Esophagus muscularis mucosa (tissue), 4 donors: ENCODE measurements at regions not wholly inside any gene's neighbourhood (a gene's known extent, or its start where the extent isn't known, plus 50 kb on each side); places are given as distances from the start of the nearest gene placed in this dataset.
A peak's percentile ranks its signal among the peaks of the same experiment; 100 is the strongest.
"Not testable (repeated sequence)": the region's sequence is repeated elsewhere in the genome, so short reads cannot be mapped to it uniquely, and the experiment has no call there.

Experiments
- DNase-seq: peaks from one replicate; pipeline ENCODE4 v3.0.0-alpha.2; 2017; ENCODE audit errors: extremely low spot score
- H3K27ac ChIP-seq, 4 donors: fragments of 200-600 bp; sonication (generic); replicated peaks in 1 of 4; 1 replicate in 3 of 4; 2 replicates in 1 of 4; pipeline ENCODE4 v1.5.1; 2016 to 2019; ENCODE audit warnings: mild to moderate bottlenecking in 1 of 4
- H3K27me3 ChIP-seq, 4 donors: fragments of 200-600 bp; sonication (generic); one replicate each; pipeline versions ENCODE4 v1.5.1 to v1.6.0; 2016 to 2019
- H3K36me3 ChIP-seq, 4 donors: fragments of 200-600 bp; sonication (generic); one replicate each; pipeline ENCODE4 v1.5.1; 2016 to 2019
- H3K4me1 ChIP-seq, 4 donors: fragments of 200-600 bp; sonication (generic); one replicate each; pipeline ENCODE4 v1.5.1; 2016 to 2019
- H3K4me3 ChIP-seq, 4 donors: fragments of 200-600 bp; sonication (generic); 1 replicate in 2 of 4; 2 replicates in 2 of 4; pipeline ENCODE4 v1.5.1; 2016 to 2019; ENCODE audit warnings: mild to moderate bottlenecking in 4 of 4, moderate library complexity in 1 of 4
- H3K9me3 ChIP-seq, 4 donors: fragments of 200-600 bp; sonication (generic); 1 replicate in 3 of 4; 2 replicates in 1 of 4; pipeline ENCODE4 v1.5.1; 2016 to 2019
- CTCF ChIP-seq, 3 experiments: fragments of 200-600 bp in 2 of 3; fragments of 450-650 bp in 1 of 3; sonication (generic) in 2 of 3; IDR thresholded peaks; one replicate each; pipeline ENCODE4 v1.5.1; 2017 to 2019; ENCODE audit warnings: antibody characterized with exemption in 3 of 3, mild to moderate bottlenecking in 2 of 3, moderate library complexity in 1 of 3
- EP300 ChIP-seq: sonication (generic); formaldehyde crosslinking; IDR thresholded peaks from one replicate; pipeline ENCODE4 v1.6.1; 2017; ENCODE audit warnings: antibody characterized with exemption
- POLR2A ChIP-seq: fragments of 450-650 bp; IDR thresholded peaks from one replicate; pipeline ENCODE4 v1.6.1; 2017; ENCODE audit warnings: antibody characterized with exemption, moderate library complexity, mild to moderate bottlenecking, low read depth
- POLR2AphosphoS5 ChIP-seq, 2 donors: sonication (generic); formaldehyde crosslinking; IDR thresholded peaks; one replicate each; pipeline ENCODE4 v1.6.1; 2017; ENCODE audit warnings: antibody characterized with exemption in 2 of 2
- WGBS: methylation state at CpG from one replicate; pipeline ENCODE4 v1.1.5; 2018; 5-methylcytosine and 5-hydroxymethylcytosine counted together
- intact Hi-C: fragments of 100-400 bp; cut with DNase I; formaldehyde crosslinking; loops from one replicate; pipeline ENCODE4 v1.15.1; 2023

- Histone ChIP-seq H3K27ac (no peak overlapping the region), H3K27me3 (no peaks in the 10 kb centered on the region), H3K9me3 (no peaks in the 10 kb centered on the region), H3K36me3 (no peaks in the 10 kb centered on the region), H3K4me3 (no peak overlapping the region), H3K4me1 (no peaks in the 10 kb centered on the region)
- 93% methylated on average over 1 of the region's 1 CpG for WGBS
- intact Hi-C loops, result loop anchor here (5.0 kb wide), 1 partner anchor 245 kb away; no protein-coding TSS in a partner anchor
- TF ChIP-seq POLR2A (no peak), EP300 (no peak), CTCF (IDR thresholded peaks at IDR 0.05) (no peak), POLR2AphosphoS5 (IDR thresholded peaks at IDR 0.05) (no peak)
- peak; percentile 50 for DNase-seq
Measured at GRCh38 chr16:88192601-88193000, 190.2 kb upstream of the ZNF469 start.

- not testable (repeated sequence) for H3K4me3 ChIP-seq, H3K27ac ChIP-seq, H3K36me3 ChIP-seq, H3K9me3 ChIP-seq, H3K27me3 ChIP-seq, H3K4me1 ChIP-seq
- intact Hi-C loops, result loop anchor here (5.0 kb wide), 1 partner anchor 243 kb away; no protein-coding TSS in a partner anchor
- WGBS, result 44% methylated on average over 13 of the region's 15 CpGs
- DNase-seq, result peak; percentile 92
- TF ChIP-seq POLR2AphosphoS5 (IDR thresholded peaks at IDR 0.05) (peak in 1 of 2 donors; percentile 27), CTCF (IDR thresholded peaks at IDR 0.05) (peak; percentile 64 to 70 (median 69))
Measured at GRCh38 chr16:88193706-88194396, 188.9 kb upstream of the ZNF469 start.

- TF ChIP-seq POLR2A (no peak), EP300 (no peak), POLR2AphosphoS5 (IDR thresholded peaks at IDR 0.05) (no peak), CTCF (IDR thresholded peaks at IDR 0.05) (no peak)
- peak; percentile 90 for DNase-seq
- no peak overlapping the region for H3K4me3 ChIP-seq
- no peaks in the 10 kb centered on the region for H3K4me1 ChIP-seq
- no peaks in the 10 kb centered on the region for H3K36me3 ChIP-seq
- H3K27me3 ChIP-seq, result no peaks in the 10 kb centered on the region
- intact Hi-C loops, result loop anchor here (5.0 kb wide), 2 partner anchors 188 to 243 kb away; partner anchors contain the start of gene ZNF469
- 81% methylated on average over 44 of the region's 47 CpGs for WGBS
- H3K27ac ChIP-seq, result no peak overlapping the region
- no peaks in the 10 kb centered on the region for H3K9me3 ChIP-seq
Measured at GRCh38 chr16:88194397-88195268, 188.1 kb upstream of the ZNF469 start.

- Histone ChIP-seq H3K4me1 (peaks cover 0 to 1% (median 0%) of the 10 kb centered on the region in 4 donors), H3K27me3 (no peaks in the 10 kb centered on the region), H3K4me3 (no peak overlapping the region), H3K9me3 (no peaks in the 10 kb centered on the region), H3K36me3 (no peaks in the 10 kb centered on the region), H3K27ac (no peak overlapping the region)
- intact Hi-C loops, result loop anchor here (5.0 kb wide), 1 partner anchor 187 kb away; the partner anchor contains the start of gene ZNF469
- DNase-seq, result peak; percentile 81
- WGBS, result 89% methylated on average over 7 of the region's 10 CpGs
- TF ChIP-seq POLR2AphosphoS5 (IDR thresholded peaks at IDR 0.05) (no peak), CTCF (IDR thresholded peaks at IDR 0.05) (no peak), POLR2A (no peak), EP300 (no peak)
Measured at GRCh38 chr16:88195269-88195705, 187.5 kb upstream of the ZNF469 start.
